ENCODE measurements at regions not wholly inside any gene's neighbourhood (a gene's known extent, or its start where the extent isn't known, plus 50 kb on each side); places are given as distances from the start of the nearest gene placed in this dataset.
"Not testable (repeated sequence)": the region's sequence is repeated elsewhere in the genome, so short reads cannot be mapped to it uniquely, and the experiment has no call there.

GRCh38 chr10:28986117-28986792 lies 302.6 kb upstream of the LYZL1 start:
- DNase-seq (ENCODE audit: low read depth in 1 of 2, low spot score in 1 of 2) = no peak

- no peak for DNase-seq (ENCODE audit: low read depth in 1 of 2, low spot score in 1 of 2)
Observed at GRCh38 chr10:28986856-28987255, 302.0 kb upstream of the LYZL1 start.

DNA sequence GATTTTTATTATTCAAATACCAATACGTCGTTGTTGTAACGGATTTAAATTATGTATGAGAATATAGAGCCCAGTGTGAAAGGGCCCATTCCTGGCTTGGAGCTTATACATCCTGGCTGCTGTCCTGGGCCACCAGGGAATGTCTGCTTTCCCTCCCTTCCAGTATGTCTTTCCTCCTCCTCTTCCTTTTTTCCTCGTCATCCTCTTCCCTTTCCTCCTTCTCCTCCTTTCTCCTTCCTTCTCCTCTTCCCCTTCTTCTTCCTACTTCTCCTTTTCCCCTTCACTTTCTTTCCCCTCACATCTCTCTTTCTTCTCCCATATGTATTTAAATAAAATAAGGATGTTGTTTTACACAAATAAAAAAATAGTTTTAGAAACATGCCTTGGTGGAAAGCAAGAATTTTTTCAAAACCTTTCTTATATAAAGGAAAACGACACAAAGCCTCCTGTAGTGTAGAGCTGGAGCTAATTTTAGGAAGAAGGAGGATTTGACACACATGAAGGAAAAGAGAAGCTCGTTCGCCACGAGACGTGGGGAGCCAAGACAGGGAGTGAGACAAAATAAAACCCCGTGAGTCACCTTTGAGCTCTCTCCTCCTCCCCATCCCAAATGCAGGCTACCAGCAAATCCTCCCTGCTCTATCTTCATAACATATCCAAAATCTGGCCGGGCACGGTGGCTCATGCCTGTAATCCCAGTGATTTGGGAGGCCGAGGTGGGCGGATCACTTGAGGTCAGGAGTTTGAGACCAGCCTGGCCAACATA lies 301.1 kb upstream of the LYZL1 start:
- DNase-seq (ENCODE audit: low read depth in 1 of 2, low spot score in 1 of 2) = no peak

- no peak for DNase-seq (ENCODE audit: low read depth in 1 of 2, low spot score in 1 of 2)
Observed at GRCh38 chr10:28988980-28989379, 299.9 kb upstream of the LYZL1 start.

GRCh38 chr10:28991333-28992270 lies 297.3 kb upstream of the LYZL1 start:
- DNase-seq (ENCODE audit: low read depth in 1 of 2, low spot score in 1 of 2) = peak in 1 of 2 donors; percentile 22

DNA sequence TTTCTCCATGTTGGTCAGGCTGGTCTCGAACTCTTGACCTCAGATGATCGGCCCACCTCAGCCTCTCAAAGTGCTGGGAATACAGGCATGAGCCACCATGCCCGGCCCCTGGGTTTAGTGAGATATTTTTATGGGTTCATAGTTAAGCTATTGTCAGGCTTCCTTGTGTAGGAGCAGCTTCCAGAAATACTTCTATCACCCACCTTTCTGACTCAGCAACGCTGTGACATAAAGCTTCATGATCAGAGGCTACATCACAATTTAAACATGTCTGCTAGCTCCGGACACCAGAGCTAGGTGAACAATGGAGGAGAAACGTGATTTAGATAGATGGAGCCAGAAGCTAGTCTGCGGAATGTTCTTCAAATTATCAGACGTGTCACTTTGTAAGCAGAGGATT lies 295.8 kb upstream of the LYZL1 start:
- DNase-seq (ENCODE audit: low read depth in 1 of 2, low spot score in 1 of 2) = no peak

DNA sequence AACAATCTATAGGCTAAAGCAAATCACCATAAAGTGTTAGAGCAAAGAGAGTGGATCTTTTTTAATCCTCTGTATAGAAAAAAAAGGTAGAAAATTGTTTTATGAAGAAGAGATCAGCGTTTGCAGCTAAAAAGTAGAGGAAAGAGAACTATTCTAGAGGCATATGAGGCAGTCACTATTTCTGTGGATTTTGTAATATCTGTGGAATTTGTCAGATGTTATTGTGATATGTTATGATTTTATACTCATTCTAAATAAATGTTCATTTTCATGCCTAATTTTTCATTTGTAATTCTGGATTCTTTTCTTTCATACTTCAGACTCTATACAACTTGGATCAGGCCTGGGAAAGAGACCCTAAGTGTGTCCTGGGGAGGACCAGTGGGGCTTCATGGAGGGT lies 295.0 kb upstream of the LYZL1 start:
- DNase-seq (ENCODE audit: low read depth in 1 of 2, low spot score in 1 of 2) = no peak

DNA sequence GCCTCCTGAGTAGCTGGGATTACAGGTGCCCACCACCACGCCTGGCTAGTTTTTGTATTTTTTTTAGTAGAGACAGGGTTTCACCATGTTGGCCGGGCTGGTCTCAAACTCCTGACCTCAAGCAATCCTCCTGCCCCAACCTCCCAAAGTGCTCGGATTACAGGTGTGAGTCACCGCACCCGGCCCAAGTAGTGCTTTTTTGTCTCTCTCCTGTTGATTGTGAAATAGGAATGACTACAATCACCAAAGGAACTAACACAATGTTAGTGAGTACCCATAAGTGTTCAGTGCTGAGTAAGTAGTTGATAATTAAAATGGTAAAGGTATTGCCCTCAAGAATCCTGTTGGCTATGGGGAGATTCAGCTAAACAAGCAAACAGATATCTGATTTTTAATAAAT lies 294.1 kb upstream of the LYZL1 start:
- not testable (repeated sequence) for DNase-seq (ENCODE audit: low read depth in 1 of 2, low spot score in 1 of 2)

- no peak for DNase-seq (ENCODE audit: low read depth in 1 of 2, low spot score in 1 of 2)
Observed at GRCh38 chr10:28995497-28995896, 293.4 kb upstream of the LYZL1 start.

- DNase-seq (ENCODE audit: low read depth in 1 of 2, low spot score in 1 of 2) = no peak
Observed at GRCh38 chr10:28996345-28996744, 292.5 kb upstream of the LYZL1 start.

GRCh38 chr10:28996947-28997551 lies 291.8 kb upstream of the LYZL1 start:
- no peak for DNase-seq (ENCODE audit: low read depth in 1 of 2, low spot score in 1 of 2)

DNA sequence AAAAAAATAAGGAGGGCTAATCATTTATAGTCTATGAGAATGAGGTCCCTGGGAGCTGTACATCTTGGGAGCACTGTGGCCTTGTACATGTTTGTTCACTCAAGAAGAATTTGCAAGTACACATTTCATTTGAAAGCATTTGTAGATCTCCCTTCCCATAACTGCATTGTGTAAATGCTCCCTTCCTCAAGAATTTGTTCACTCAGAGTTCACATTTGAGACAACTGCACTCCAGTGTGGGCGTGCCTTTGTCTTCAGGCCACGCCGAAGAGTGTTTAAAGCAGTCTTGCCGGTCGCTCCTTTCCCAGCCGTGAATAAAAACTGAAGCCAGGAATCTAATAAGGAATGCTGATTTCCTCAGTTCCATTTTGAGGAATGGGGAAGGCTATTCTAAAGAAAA lies 291.1 kb upstream of the LYZL1 start:
- no peak for DNase-seq (ENCODE audit: low read depth in 1 of 2, low spot score in 1 of 2)

GRCh38 chr10:29001801-29002200 lies 287.1 kb upstream of the LYZL1 start:
- DNase-seq (ENCODE audit: low read depth in 1 of 2, low spot score in 1 of 2) = no peak

GRCh38 chr10:29003014-29003413 lies 285.9 kb upstream of the LYZL1 start:
- DNase-seq (ENCODE audit: low read depth in 1 of 2, low spot score in 1 of 2) = not testable (repeated sequence)

DNA sequence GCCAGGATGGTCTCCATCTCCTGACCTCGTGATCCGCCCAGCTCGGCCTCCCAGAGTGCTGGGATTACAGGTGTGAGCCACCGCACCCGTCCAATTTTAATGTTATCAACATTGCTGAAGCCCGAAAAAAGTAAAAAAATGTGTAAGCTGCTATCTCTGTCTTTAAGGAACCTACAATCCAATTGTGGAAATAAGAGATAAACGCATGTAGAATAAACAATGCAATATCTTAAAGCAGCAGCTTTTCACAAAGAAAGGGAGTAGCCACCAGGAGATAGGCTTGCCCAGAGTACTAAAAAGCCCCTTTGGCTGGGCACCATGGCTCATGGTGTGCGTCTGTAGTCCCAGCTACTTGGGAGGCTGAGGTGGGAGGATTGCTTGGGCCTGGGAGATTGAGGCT lies 282.9 kb upstream of the LYZL1 start:
- DNase-seq (ENCODE audit: low read depth in 1 of 2, low spot score in 1 of 2) = no peak

DNA sequence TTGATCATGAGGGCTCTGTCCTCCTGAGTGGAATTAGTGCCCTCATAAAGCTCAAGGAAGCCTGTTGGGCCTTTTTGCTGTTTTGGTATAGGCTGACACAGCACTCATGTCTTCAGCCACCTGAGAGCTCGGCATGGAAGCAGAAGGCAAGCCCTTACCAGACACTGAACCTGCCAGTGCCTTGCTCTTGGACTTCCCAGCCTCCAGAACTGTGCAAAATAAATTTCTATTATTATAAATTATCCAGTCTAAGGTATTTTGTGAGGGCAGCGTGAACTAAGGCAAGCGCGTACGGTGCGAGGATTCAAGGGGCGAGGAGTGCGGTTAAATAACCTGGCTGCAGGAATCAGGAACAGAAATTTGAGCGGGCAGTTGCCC lies 281.5 kb upstream of the LYZL1 start:
- no peak for DNase-seq (ENCODE audit: low read depth in 1 of 2, low spot score in 1 of 2)

GRCh38 chr10:29007748-29008610 lies 280.9 kb upstream of the LYZL1 start:
- no peak for DNase-seq (ENCODE audit: low read depth in 1 of 2, low spot score in 1 of 2)

DNA sequence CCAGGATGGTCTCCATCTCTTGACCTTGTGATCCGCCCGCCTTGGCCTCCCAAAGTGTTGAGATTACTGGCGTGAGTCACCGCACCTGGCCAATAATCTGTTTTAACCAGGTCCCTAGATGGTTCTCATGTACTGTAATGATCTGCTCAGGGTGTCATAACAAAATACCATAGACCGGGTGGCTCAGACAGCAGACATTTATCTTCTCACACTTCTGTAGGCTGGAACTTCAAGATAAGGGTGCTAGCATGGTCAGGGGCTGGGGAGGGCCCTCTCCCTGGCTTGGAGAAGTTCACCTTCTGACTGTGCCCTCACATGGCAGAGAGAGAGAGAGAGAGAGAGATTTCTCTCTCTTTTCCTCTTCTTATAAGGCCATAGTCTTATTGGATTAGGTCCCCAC lies 279.4 kb upstream of the LYZL1 start:
- DNase-seq (ENCODE audit: low read depth in 1 of 2, low spot score in 1 of 2) = no peak

DNA sequence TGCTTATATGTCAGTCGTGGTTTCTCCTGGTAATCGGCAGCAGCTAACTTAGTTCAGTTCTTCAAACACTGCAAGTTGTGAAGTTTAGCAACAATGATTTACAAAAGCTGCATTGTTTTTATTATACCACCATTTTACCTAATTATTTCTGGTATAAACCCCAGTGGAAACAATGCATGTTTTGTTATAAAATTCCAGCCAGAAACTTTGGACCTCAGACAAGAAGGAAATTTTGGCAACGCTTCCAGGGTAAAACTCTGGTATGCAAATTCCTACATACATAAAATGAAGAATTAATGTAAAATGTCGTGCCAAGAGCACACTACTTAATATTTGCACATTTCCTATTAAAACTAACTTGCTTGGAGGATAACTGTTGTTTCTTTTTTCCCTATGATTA lies 277.4 kb upstream of the LYZL1 start:
- no peak for DNase-seq (ENCODE audit: low read depth in 1 of 2, low spot score in 1 of 2)

GRCh38 chr10:29012926-29013554 lies 275.8 kb upstream of the LYZL1 start:
- no peak for DNase-seq (ENCODE audit: low read depth in 1 of 2, low spot score in 1 of 2)

All from activated CD4-positive, alpha-beta T cell treated with anti-CD3 and anti-CD28 coated beads, Interleukin-2, amount 50 U/mL, for 24 hours (primary cell).